ENCODE measurements at regions not wholly inside any gene's neighbourhood (a gene's known extent, or its start where the extent isn't known, plus 50 kb on each side); places are given as distances from the start of the nearest gene placed in this dataset.

- Histone ChIP-seq H3K27me3 (peaks cover 36% of the 10 kb centered on the region), H3K27ac (no peak overlapping the region), H3K36me3 (no peaks in the 10 kb centered on the region), H3K4me3 (peak overlapping the region in 1 of 2 donors; percentile 25), H3K4me1 (no peaks in the 10 kb centered on the region), H3K9me3 (no peaks in the 10 kb centered on the region)
- no peak for TF ChIP-seq POLR2A (IDR thresholded peaks at IDR 0.05)
- TF ChIP-seq CTCF (IDR thresholded peaks at IDR 0.05), result peak in 2 of 4 experiments; percentile 8 to 60
- TF ChIP-seq EP300 (IDR thresholded peaks at IDR 0.05), result no peak
- TF ChIP-seq POLR2AphosphoS5 (IDR thresholded peaks at IDR 0.05), result no peak
- peak; percentile 34 for ATAC-seq
- WGBS, 2 donors (ENCODE audit: low coverage in 1 of 2), result 50% methylated on average over 10 of the region's 34 CpGs; no CpG with 5 or more reads in 1 of the 2 donors
These were observed 98.9 kb upstream of the UBASH3B start for GRCh38 chr11:122556605-122557004.

- Histone ChIP-seq H3K4me3 (no peak overlapping the region), H3K9me3 (peaks cover 0 to 70% (median 0%) of the 10 kb centered on the region in 3 donors), H3K27ac (no peak overlapping the region), H3K27me3 (no peaks in the 10 kb centered on the region), H3K4me1 (no peaks in the 10 kb centered on the region), H3K36me3 (no peaks in the 10 kb centered on the region)
- no peak for ATAC-seq
- 96 to 100% methylated on average over 1 to 3 of the region's 3 CpGs for WGBS, 2 donors (ENCODE audit: low coverage in 1 of 2)
- TF ChIP-seq POLR2AphosphoS5 (IDR thresholded peaks at IDR 0.05), result no peak
- TF ChIP-seq EP300 (IDR thresholded peaks at IDR 0.05), result no peak
- no peak for TF ChIP-seq POLR2A (IDR thresholded peaks at IDR 0.05)
- no peak for TF ChIP-seq CTCF (IDR thresholded peaks at IDR 0.05)
These were observed 117.5 kb upstream of the UBASH3B start for GRCh38 chr11:122538060-122538459.

- H3K4me1 ChIP-seq, result no peaks in the 10 kb centered on the region
- no peaks in the 10 kb centered on the region for H3K27me3 ChIP-seq
- no peaks in the 10 kb centered on the region for H3K36me3 ChIP-seq
- 63 to 100% methylated on average over 1 to 2 of the region's 2 CpGs for WGBS, 2 donors (ENCODE audit: low coverage in 1 of 2)
- no peak for TF ChIP-seq POLR2A (IDR thresholded peaks at IDR 0.05)
- no peak for TF ChIP-seq CTCF (IDR thresholded peaks at IDR 0.05)
- TF ChIP-seq EP300 (IDR thresholded peaks at IDR 0.05), result no peak
- no peak for TF ChIP-seq POLR2AphosphoS5 (IDR thresholded peaks at IDR 0.05)
- ATAC-seq, result no peak
- no peaks in the 10 kb centered on the region for H3K9me3 ChIP-seq
- no peak overlapping the region for H3K4me3 ChIP-seq
- H3K27ac ChIP-seq, result no peak overlapping the region
These were observed 130.6 kb upstream of the UBASH3B start for GRCh38 chr11:122524898-122525297.

- H3K36me3 ChIP-seq, result no peaks in the 10 kb centered on the region
- H3K27me3 ChIP-seq, result no peaks in the 10 kb centered on the region
- no peak overlapping the region for H3K4me3 ChIP-seq
- ATAC-seq, result no peak
- WGBS, 2 donors (ENCODE audit: low coverage in 1 of 2), result 47 to 60% methylated on average over 6 to 10 of the region's 10 CpGs
- no peak for TF ChIP-seq POLR2AphosphoS5 (IDR thresholded peaks at IDR 0.05)
- TF ChIP-seq EP300 (IDR thresholded peaks at IDR 0.05), result no peak
- TF ChIP-seq POLR2A (IDR thresholded peaks at IDR 0.05), result no peak
- TF ChIP-seq CTCF (IDR thresholded peaks at IDR 0.05), result no peak
- no peak overlapping the region for H3K27ac ChIP-seq
- H3K4me1 ChIP-seq, result no peaks in the 10 kb centered on the region
- no peaks in the 10 kb centered on the region for H3K9me3 ChIP-seq
These were observed 131.4 kb upstream of the UBASH3B start for GRCh38 chr11:122523846-122524805.

- TF ChIP-seq EP300 (IDR thresholded peaks at IDR 0.05) (no peak), CTCF (IDR thresholded peaks at IDR 0.05) (no peak), POLR2A (IDR thresholded peaks at IDR 0.05) (no peak), POLR2AphosphoS5 (IDR thresholded peaks at IDR 0.05) (no peak)
- Histone ChIP-seq H3K27ac (no peak overlapping the region), H3K36me3 (no peaks in the 10 kb centered on the region), H3K27me3 (no peaks in the 10 kb centered on the region), H3K4me1 (no peaks in the 10 kb centered on the region), H3K4me3 (no peak overlapping the region), H3K9me3 (no peaks in the 10 kb centered on the region)
- WGBS, 2 donors (ENCODE audit: low coverage in 1 of 2), result 67 to 83% methylated on average over 1 to 2 of the region's 2 CpGs
- ATAC-seq, result no peak
These were observed 133.9 kb upstream of the UBASH3B start for GRCh38 chr11:122521626-122522025.
